Sigmoid colon (tissue), 6 donors: ENCODE measurements at regions not wholly inside any gene's neighbourhood (a gene's known extent, or its start where the extent isn't known, plus 50 kb on each side); places are given as distances from the start of the nearest gene placed in this dataset.

Experiments
- DNase-seq: peaks from one replicate; pipeline ENCODE4 v3.0.0-alpha.2; 2019
- H3K27ac ChIP-seq, 4 donors: fragments of 200-600 bp; sonication (generic); one replicate each; pipeline ENCODE4 v1.5.1; 2016 to 2019; ENCODE audit warnings: mild to moderate bottlenecking in 1 of 4
- H3K27me3 ChIP-seq, 3 donors: fragments of 200-600 bp; sonication (generic); one replicate each; pipeline ENCODE4 v1.5.1; 2019; ENCODE audit warnings: mild to moderate bottlenecking in 1 of 3
- H3K36me3 ChIP-seq, 4 donors: fragments of 200-600 bp; sonication (generic); one replicate each; pipeline ENCODE4 v1.5.1; 2016 to 2019
- H3K4me1 ChIP-seq, 4 donors: fragments of 200-600 bp; sonication (generic); one replicate each; pipeline ENCODE4 v1.5.1; 2017 to 2019
- H3K4me3 ChIP-seq, 4 donors: fragments of 200-600 bp; sonication (generic); one replicate each; pipeline ENCODE4 v1.5.1; 2017 to 2019; ENCODE audit warnings: mild to moderate bottlenecking in 2 of 4, moderate library complexity in 1 of 4
- H3K9me3 ChIP-seq, 4 donors: fragments of 200-600 bp in 3 of 4; sonication (generic) in 3 of 4; one replicate each; pipeline versions ENCODE4 v1.5.1 to v1.6.1; 2013 to 2019
- CTCF ChIP-seq, 4 experiments: fragments of 450-650 bp in 3 of 4; fragments of 200-600 bp in 1 of 4; IDR thresholded peaks; one replicate each; pipeline ENCODE4 v1.5.1; 2016 to 2019; ENCODE audit warnings: antibody characterized with exemption in 4 of 4, mild to moderate bottlenecking in 3 of 4, moderate library complexity in 2 of 4
- EP300 ChIP-seq, 4 donors: sonication (generic); formaldehyde crosslinking; IDR thresholded peaks; one replicate each; pipeline ENCODE4 v1.6.1; 2017; ENCODE audit warnings: antibody characterized with exemption in 4 of 4
- POLR2A ChIP-seq, 2 donors: fragments of 450-650 bp; IDR thresholded peaks; one replicate each; pipeline ENCODE4 v1.6.1; 2016; ENCODE audit warnings: antibody characterized with exemption in 2 of 2, mild to moderate bottlenecking in 2 of 2, moderate library complexity in 2 of 2
- POLR2AphosphoS5 ChIP-seq, 4 donors: sonication (generic); formaldehyde crosslinking; IDR thresholded peaks; one replicate each; pipeline ENCODE4 v1.6.1; 2017; ENCODE audit warnings: antibody characterized with exemption in 4 of 4
- WGBS, 2 donors: extraction: QIAGEN DNeasy Blood & Tissue Kit; methylation state at CpG; one replicate each; pipeline ENCODE4 v1.1.7; 2013; 5-methylcytosine and 5-hydroxymethylcytosine counted together
- intact Hi-C: fragments of 100-400 bp; cut with DNase I; formaldehyde crosslinking; loops from one replicate; pipeline ENCODE4 v1.15.1; 2023
- donor health status: healthy with polysubstance abuse.
- donor health status: healthy.

- no peak overlapping the region for H3K4me3 ChIP-seq
- intact Hi-C loops, result no loop called here
- no peaks in the 10 kb centered on the region for H3K27me3 ChIP-seq
- no peak overlapping the region for H3K27ac ChIP-seq
- WGBS, 2 donors, result 81 to 90% methylated on average over 7 of the region's 7 CpGs
- DNase-seq, result no peak
- no peaks in the 10 kb centered on the region for H3K36me3 ChIP-seq
- H3K9me3 ChIP-seq, result no peaks in the 10 kb centered on the region
- no peaks in the 10 kb centered on the region for H3K4me1 ChIP-seq
- TF ChIP-seq POLR2AphosphoS5 (IDR thresholded peaks at IDR 0.05) (no peak), POLR2A (IDR thresholded peaks at IDR 0.05) (no peak), CTCF (IDR thresholded peaks at IDR 0.05) (no peak), EP300 (IDR thresholded peaks at IDR 0.05) (no peak)
Observed at GRCh38 chr7:153023194-153023592, 263.6 kb downstream of the ACTR3B start.

- Histone ChIP-seq H3K36me3 (no peaks in the 10 kb centered on the region), H3K27ac (no peak overlapping the region), H3K4me1 (no peaks in the 10 kb centered on the region), H3K9me3 (no peaks in the 10 kb centered on the region), H3K4me3 (no peak overlapping the region), H3K27me3 (no peaks in the 10 kb centered on the region)
- intact Hi-C loops, result no loop called here
- DNase-seq, result no peak
- TF ChIP-seq POLR2AphosphoS5 (IDR thresholded peaks at IDR 0.05), result no peak
- TF ChIP-seq POLR2A (IDR thresholded peaks at IDR 0.05), result no peak
- TF ChIP-seq CTCF (IDR thresholded peaks at IDR 0.05), result no peak
- no peak for TF ChIP-seq EP300 (IDR thresholded peaks at IDR 0.05)
- whole genome bisulfite sequencing, 2 donors, result 87 to 89% methylated on average over 11 of the region's 11 CpGs
Observed at GRCh38 chr7:153027210-153027609, 267.7 kb downstream of the ACTR3B start.

GRCh38 chr7:153027904-153028303, 268.4 kb downstream of the ACTR3B start:
- 90 to 95% methylated on average over 13 of the region's 13 CpGs for WGBS, 2 donors
- Histone ChIP-seq H3K36me3 (no peaks in the 10 kb centered on the region), H3K4me1 (no peaks in the 10 kb centered on the region), H3K27ac (no peak overlapping the region), H3K9me3 (no peaks in the 10 kb centered on the region), H3K27me3 (no peaks in the 10 kb centered on the region), H3K4me3 (no peak overlapping the region)
- no peak for DNase-seq
- intact Hi-C loops, result no loop called here
- no peak for TF ChIP-seq POLR2AphosphoS5 (IDR thresholded peaks at IDR 0.05)
- no peak for TF ChIP-seq CTCF (IDR thresholded peaks at IDR 0.05)
- no peak for TF ChIP-seq POLR2A (IDR thresholded peaks at IDR 0.05)
- no peak for TF ChIP-seq EP300 (IDR thresholded peaks at IDR 0.05)

DNA sequence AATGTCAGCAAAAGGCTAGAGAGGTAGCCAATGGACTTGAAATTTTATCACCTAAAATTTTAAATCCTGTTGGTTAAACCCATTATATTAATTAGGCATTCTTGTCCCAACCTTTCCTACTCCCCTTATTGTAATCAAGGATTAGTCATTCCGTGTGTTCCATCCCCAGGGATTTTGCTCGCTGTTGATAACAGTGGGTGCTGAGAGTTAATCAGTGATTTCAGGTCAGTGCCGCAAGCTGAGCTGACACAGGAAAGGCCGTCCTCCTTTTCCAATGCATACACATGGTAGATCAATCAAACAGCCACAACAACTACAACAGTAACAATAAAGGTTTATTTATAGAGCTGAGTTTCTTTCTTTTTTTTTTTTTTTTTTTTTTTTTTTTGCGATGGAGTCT, 271.4 kb downstream of the ACTR3B start:
- TF ChIP-seq EP300 (IDR thresholded peaks at IDR 0.05) (no peak), POLR2AphosphoS5 (IDR thresholded peaks at IDR 0.05) (no peak), CTCF (IDR thresholded peaks at IDR 0.05) (no peak), POLR2A (IDR thresholded peaks at IDR 0.05) (no peak)

DNA sequence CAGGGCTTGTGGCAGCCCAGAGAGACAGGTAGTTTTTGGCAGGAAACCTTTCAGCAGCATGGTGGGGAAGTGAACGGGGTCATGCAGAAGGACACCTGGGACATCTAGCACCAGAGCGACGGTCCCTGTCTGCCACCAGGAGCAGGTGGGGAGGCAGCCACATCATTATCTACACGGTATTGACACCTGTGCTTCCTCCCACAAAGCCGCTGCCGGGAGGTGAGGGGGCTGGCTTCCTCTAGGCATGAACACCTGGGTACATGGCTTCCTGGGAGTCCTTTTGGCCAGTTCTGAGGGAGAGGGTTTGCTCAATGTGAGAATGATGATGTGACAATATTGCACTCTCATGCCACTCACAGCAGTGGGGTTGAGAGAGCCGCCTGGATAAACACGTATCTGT, 275.2 kb downstream of the ACTR3B start:
- no peak overlapping the region for H3K27ac ChIP-seq
- no peaks in the 10 kb centered on the region for H3K36me3 ChIP-seq
- no peaks in the 10 kb centered on the region for H3K27me3 ChIP-seq
- intact Hi-C loops, result no loop called here
- TF ChIP-seq POLR2A (IDR thresholded peaks at IDR 0.05), result no peak
- no peak for TF ChIP-seq POLR2AphosphoS5 (IDR thresholded peaks at IDR 0.05)
- TF ChIP-seq EP300 (IDR thresholded peaks at IDR 0.05), result no peak
- 81 to 84% methylated on average over 8 of the region's 8 CpGs for WGBS, 2 donors
- no peaks in the 10 kb centered on the region for H3K9me3 ChIP-seq
- no peak overlapping the region for H3K4me3 ChIP-seq
- no peaks in the 10 kb centered on the region for H3K4me1 ChIP-seq
- no peak for DNase-seq

More for the DNA sequence above, 271.4 kb downstream of the ACTR3B start:
- Histone ChIP-seq H3K4me1 (no peaks in the 10 kb centered on the region), H3K27me3 (no peaks in the 10 kb centered on the region), H3K36me3 (no peaks in the 10 kb centered on the region), H3K9me3 (no peaks in the 10 kb centered on the region), H3K4me3 (no peak overlapping the region), H3K27ac (no peak overlapping the region)
- WGBS, 2 donors, result 87 to 90% methylated on average over 5 of the region's 5 CpGs
- intact Hi-C loops, result no loop called here
- no peak for DNase-seq
